Astrocyte of the hippocampus (primary cell): ENCODE measurements at regions not wholly inside any gene's neighbourhood (a gene's known extent, or its start where the extent isn't known, plus 50 kb on each side); places are given as distances from the start of the nearest gene placed in this dataset.

Source experiments
- DNase-seq: peaks from one replicate; pipeline ENCODE4 v3.0.0; 2011; ENCODE audit warnings: low read depth, low spot score

GRCh38 chr15:81869161-81869954 lies 176.5 kb downstream of the MEX3B start:
- no peak for DNase-seq

GRCh38 chr15:81865850-81866537 lies 179.8 kb downstream of the MEX3B start:
- DNase-seq = no peak

- no peak for DNase-seq
Measured at GRCh38 chr15:81863162-81863561, 182.7 kb downstream of the MEX3B start.

- no peak for DNase-seq
Measured at GRCh38 chr15:81859737-81860516, 185.9 kb downstream of the MEX3B start.

- DNase-seq = no peak
Measured at GRCh38 chr15:81858586-81858985, 187.2 kb downstream of the MEX3B start.

- DNase-seq = no peak
Measured at GRCh38 chr15:81858136-81858535, 187.7 kb downstream of the MEX3B start.

- no peak for DNase-seq
Measured at GRCh38 chr15:81856634-81857026, 189.2 kb downstream of the MEX3B start.

- DNase-seq = no peak
Measured at GRCh38 chr15:81856001-81856633, 189.7 kb downstream of the MEX3B start.

- DNase-seq = no peak
Measured at GRCh38 chr15:81853150-81853748, 192.6 kb downstream of the MEX3B start.

GRCh38 chr15:81852411-81853149 lies 193.2 kb downstream of the MEX3B start:
- no peak for DNase-seq

GRCh38 chr15:81851757-81852156 lies 194.1 kb downstream of the MEX3B start:
- no peak for DNase-seq

GRCh38 chr15:81851325-81851724 lies 194.5 kb downstream of the MEX3B start:
- no peak for DNase-seq

- no peak for DNase-seq
Measured at GRCh38 chr15:81849289-81849688, 196.5 kb downstream of the MEX3B start.

- DNase-seq = no peak
Measured at GRCh38 chr15:81848701-81849100, 197.1 kb downstream of the MEX3B start.

GRCh38 chr15:81843757-81844407 lies 201.9 kb downstream of the MEX3B start:
- DNase-seq = no peak

- DNase-seq = no peak
Measured at GRCh38 chr15:81843226-81843625, 202.6 kb downstream of the MEX3B start.

GRCh38 chr15:81839387-81839786 lies 206.4 kb downstream of the MEX3B start:
- DNase-seq = no peak

GRCh38 chr15:81835731-81836130 lies 210.1 kb downstream of the MEX3B start:
- DNase-seq = no peak

- DNase-seq = no peak
Measured at GRCh38 chr15:81830520-81830919, 215.3 kb downstream of the MEX3B start.

- DNase-seq = no peak
Measured at GRCh38 chr15:81829918-81830317, 215.9 kb downstream of the MEX3B start.
